GM23338 (cell line): ENCODE measurements at regions not wholly inside any gene's neighbourhood (a gene's known extent, or its start where the extent isn't known, plus 50 kb on each side); places are given as distances from the start of the nearest gene placed in this dataset.

Source experiments
- ATAC-seq: fragments of 200-7000 bp; cut with Tn5 transposase; 3 replicates; pipeline ENCODE4 v1.9.1; 2020
- DNase-seq: peaks from one replicate; pipeline ENCODE4 v3.0.0-alpha.2; 2015; ENCODE audit warnings: low spot score
- H2AFZ ChIP-seq: fragments of 200-600 bp; sonication (generic); 2 replicates; pipeline ENCODE4 v1.8.0; 2016; ENCODE audit warnings: antibody characterized with exemption, mild to moderate bottlenecking, moderate library complexity
- H3F3A ChIP-seq: fragments of 200-600 bp; sonication (generic); replicated peaks from 2 replicates; pipeline ENCODE4 v1.8.0; 2017; ENCODE audit warnings: antibody characterized with exemption, mixed run types, low read depth
- H3K27ac ChIP-seq: fragments of 200-600 bp; sonication (generic); 2 replicates; pipeline ENCODE4 v1.6.1; 2016; ENCODE audit warnings: low read depth
- H3K27me3 ChIP-seq: fragments of 200-600 bp; sonication (generic); 2 replicates; pipeline ENCODE4 v1.8.0; 2016; ENCODE audit warnings: mild to moderate bottlenecking, mixed run types, moderate library complexity; ENCODE audit not compliant: insufficient read depth
- H3K36me3 ChIP-seq: fragments of 200-600 bp; sonication (generic); 2 replicates; pipeline ENCODE4 v1.8.0; 2016; ENCODE audit warnings: mild to moderate bottlenecking; ENCODE audit not compliant: insufficient read depth
- H3K4me1 ChIP-seq: fragments of 200-600 bp; sonication (generic); 2 replicates; pipeline ENCODE4 v1.8.0; 2016; ENCODE audit warnings: mild to moderate bottlenecking, moderate library complexity; ENCODE audit not compliant: insufficient read depth
- H3K4me2 ChIP-seq: fragments of 200-600 bp; sonication (generic); 2 replicates; pipeline ENCODE4 v1.7.1; 2017; ENCODE audit warnings: mixed run types
- H3K4me3 ChIP-seq: fragments of 200-600 bp; sonication (generic); 2 replicates; pipeline ENCODE4 v1.6.1; 2016; ENCODE audit warnings: mixed run types
- H3K79me2 ChIP-seq: fragments of 200-600 bp; sonication (generic); replicated peaks from 2 replicates; pipeline ENCODE4 v1.8.0; 2017; ENCODE audit warnings: mild to moderate bottlenecking; ENCODE audit not compliant: insufficient read depth
- H3K9me2 ChIP-seq: fragments of 200-600 bp; sonication (generic); 2 replicates; pipeline ENCODE4 v1.8.0; 2017; ENCODE audit not compliant: insufficient read depth
- H4K20me1 ChIP-seq: fragments of 200-600 bp; sonication (generic); replicated peaks from 2 replicates; pipeline ENCODE4 v1.8.0; 2017; ENCODE audit warnings: mild to moderate bottlenecking; ENCODE audit not compliant: insufficient read depth
- H3K27ac Mint-ChIP-seq: 2 replicates; pipeline ENCODE4 v1.8.0; 2020; ENCODE audit warnings: inconsistent platforms, mild to moderate bottlenecking, moderate library complexity, mixed read lengths
- H3K27me3 Mint-ChIP-seq: 3 replicates; pipeline ENCODE4 v1.8.0; 2022; ENCODE audit warnings: low read depth, mild to moderate bottlenecking, moderate library complexity, mixed read lengths, inconsistent platforms; ENCODE audit not compliant: insufficient read depth, poor library complexity
- H3K36me3 Mint-ChIP-seq: 3 replicates; pipeline ENCODE4 v1.8.0; 2021; ENCODE audit warnings: low read depth, mild to moderate bottlenecking, inconsistent platforms, moderate library complexity, mixed read lengths
- H3K4me1 Mint-ChIP-seq: 3 replicates; pipeline ENCODE4 v1.8.0; 2020; ENCODE audit warnings: mild to moderate bottlenecking, inconsistent platforms, mixed read lengths
- H3K4me3 Mint-ChIP-seq: 3 replicates; pipeline ENCODE4 v1.8.0; 2021; ENCODE audit warnings: moderate library complexity, mild to moderate bottlenecking, inconsistent platforms, mixed read lengths
- H3K9me3 Mint-ChIP-seq: 3 replicates; pipeline ENCODE4 v1.8.0; 2020; ENCODE audit warnings: moderate library complexity, mild to moderate bottlenecking, inconsistent platforms, mixed read lengths
- JUNB ChIP-seq: IDR thresholded peaks from one replicate; pipeline ENCODE4 v1.6.1; 2016; ENCODE audit warnings: antibody characterized with exemption; ENCODE audit not compliant: unreplicated experiment
- NANOG ChIP-seq: IDR thresholded peaks from 2 replicates; pipeline ENCODE4 v1.6.1; 2016; ENCODE audit warnings: antibody characterized with exemption, borderline replicate concordance
- POLR2AphosphoS5 ChIP-seq: IDR thresholded peaks from 2 replicates; pipeline ENCODE4 v1.6.1; 2016; ENCODE audit warnings: antibody characterized with exemption, low read depth
- ZNF331 ChIP-seq: fragments of 250-450 bp; sonication (Bioruptor Pico); IDR thresholded peaks from 2 replicates; pipeline ENCODE4 v1.5.0; 2020; ENCODE audit warnings: low read depth, mild to moderate bottlenecking, moderate library complexity
- TF ChIP-seq, protein P1 (sequence below): fragments of 250-450 bp; sonication (Bioruptor Pico); IDR thresholded peaks from 2 replicates; pipeline ENCODE4 v1.5.0; 2020; ENCODE audit warnings: mild to moderate bottlenecking, moderate library complexity
- TF ChIP-seq, protein P2 (sequence below): IDR thresholded peaks from 2 replicates; pipeline ENCODE4 v1.6.1; 2016; ENCODE audit warnings: antibody characterized with exemption

DNA sequence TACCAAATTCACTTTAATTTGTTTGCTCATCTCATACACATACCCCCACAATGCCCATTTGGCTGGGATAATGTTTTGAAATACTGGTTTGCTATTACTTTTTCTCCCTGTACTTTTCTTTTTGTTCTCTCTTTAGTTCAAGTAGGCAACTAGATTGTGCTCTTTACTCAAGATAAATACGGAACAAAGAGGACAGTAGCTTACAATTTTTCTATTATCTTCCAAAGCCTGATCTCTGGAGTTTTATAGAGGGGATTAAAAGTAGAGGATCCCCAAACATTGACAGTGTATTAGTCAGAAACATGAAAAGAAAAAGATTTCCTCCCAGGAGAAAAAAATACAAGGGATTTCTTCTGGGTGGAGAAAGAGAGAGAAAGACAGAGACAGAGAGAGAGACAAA lies 102.1 kb upstream of the FSCB start:
- Histone ChIP-seq H2AFZ (no peak overlapping the region), H3K27ac (no peak overlapping the region), H3K27me3 (no peaks in the 10 kb centered on the region), H3K9me2 (no peaks in the 10 kb centered on the region; the same call in 1 of the 2 replicates), H3K36me3 (no peaks in the 10 kb centered on the region), H3F3A (no peaks in the 10 kb centered on the region), H4K20me1 (no peaks in the 10 kb centered on the region), H3K4me3 (no peak overlapping the region), H3K79me2 (no peaks in the 10 kb centered on the region), H3K4me2 (no peak overlapping the region), H3K4me1 (no peaks in the 10 kb centered on the region)
- H3K27ac Mint-ChIP-seq = peak overlapping the region; percentile 47; the same call in 1 of the 2 replicates
- H3K36me3 Mint-ChIP-seq = no peaks in the 10 kb centered on the region
- no peaks in the 10 kb centered on the region; the same call in 2 of the 3 replicates for H3K9me3 Mint-ChIP-seq
- H3K4me1 Mint-ChIP-seq = no peaks in the 10 kb centered on the region
- DNase-seq (no peak), ATAC-seq (no peak)
- H3K4me3 Mint-ChIP-seq = no peak overlapping the region
- H3K27me3 Mint-ChIP-seq = no peaks in the 10 kb centered on the region
- TF ChIP-seq, protein P1, sequence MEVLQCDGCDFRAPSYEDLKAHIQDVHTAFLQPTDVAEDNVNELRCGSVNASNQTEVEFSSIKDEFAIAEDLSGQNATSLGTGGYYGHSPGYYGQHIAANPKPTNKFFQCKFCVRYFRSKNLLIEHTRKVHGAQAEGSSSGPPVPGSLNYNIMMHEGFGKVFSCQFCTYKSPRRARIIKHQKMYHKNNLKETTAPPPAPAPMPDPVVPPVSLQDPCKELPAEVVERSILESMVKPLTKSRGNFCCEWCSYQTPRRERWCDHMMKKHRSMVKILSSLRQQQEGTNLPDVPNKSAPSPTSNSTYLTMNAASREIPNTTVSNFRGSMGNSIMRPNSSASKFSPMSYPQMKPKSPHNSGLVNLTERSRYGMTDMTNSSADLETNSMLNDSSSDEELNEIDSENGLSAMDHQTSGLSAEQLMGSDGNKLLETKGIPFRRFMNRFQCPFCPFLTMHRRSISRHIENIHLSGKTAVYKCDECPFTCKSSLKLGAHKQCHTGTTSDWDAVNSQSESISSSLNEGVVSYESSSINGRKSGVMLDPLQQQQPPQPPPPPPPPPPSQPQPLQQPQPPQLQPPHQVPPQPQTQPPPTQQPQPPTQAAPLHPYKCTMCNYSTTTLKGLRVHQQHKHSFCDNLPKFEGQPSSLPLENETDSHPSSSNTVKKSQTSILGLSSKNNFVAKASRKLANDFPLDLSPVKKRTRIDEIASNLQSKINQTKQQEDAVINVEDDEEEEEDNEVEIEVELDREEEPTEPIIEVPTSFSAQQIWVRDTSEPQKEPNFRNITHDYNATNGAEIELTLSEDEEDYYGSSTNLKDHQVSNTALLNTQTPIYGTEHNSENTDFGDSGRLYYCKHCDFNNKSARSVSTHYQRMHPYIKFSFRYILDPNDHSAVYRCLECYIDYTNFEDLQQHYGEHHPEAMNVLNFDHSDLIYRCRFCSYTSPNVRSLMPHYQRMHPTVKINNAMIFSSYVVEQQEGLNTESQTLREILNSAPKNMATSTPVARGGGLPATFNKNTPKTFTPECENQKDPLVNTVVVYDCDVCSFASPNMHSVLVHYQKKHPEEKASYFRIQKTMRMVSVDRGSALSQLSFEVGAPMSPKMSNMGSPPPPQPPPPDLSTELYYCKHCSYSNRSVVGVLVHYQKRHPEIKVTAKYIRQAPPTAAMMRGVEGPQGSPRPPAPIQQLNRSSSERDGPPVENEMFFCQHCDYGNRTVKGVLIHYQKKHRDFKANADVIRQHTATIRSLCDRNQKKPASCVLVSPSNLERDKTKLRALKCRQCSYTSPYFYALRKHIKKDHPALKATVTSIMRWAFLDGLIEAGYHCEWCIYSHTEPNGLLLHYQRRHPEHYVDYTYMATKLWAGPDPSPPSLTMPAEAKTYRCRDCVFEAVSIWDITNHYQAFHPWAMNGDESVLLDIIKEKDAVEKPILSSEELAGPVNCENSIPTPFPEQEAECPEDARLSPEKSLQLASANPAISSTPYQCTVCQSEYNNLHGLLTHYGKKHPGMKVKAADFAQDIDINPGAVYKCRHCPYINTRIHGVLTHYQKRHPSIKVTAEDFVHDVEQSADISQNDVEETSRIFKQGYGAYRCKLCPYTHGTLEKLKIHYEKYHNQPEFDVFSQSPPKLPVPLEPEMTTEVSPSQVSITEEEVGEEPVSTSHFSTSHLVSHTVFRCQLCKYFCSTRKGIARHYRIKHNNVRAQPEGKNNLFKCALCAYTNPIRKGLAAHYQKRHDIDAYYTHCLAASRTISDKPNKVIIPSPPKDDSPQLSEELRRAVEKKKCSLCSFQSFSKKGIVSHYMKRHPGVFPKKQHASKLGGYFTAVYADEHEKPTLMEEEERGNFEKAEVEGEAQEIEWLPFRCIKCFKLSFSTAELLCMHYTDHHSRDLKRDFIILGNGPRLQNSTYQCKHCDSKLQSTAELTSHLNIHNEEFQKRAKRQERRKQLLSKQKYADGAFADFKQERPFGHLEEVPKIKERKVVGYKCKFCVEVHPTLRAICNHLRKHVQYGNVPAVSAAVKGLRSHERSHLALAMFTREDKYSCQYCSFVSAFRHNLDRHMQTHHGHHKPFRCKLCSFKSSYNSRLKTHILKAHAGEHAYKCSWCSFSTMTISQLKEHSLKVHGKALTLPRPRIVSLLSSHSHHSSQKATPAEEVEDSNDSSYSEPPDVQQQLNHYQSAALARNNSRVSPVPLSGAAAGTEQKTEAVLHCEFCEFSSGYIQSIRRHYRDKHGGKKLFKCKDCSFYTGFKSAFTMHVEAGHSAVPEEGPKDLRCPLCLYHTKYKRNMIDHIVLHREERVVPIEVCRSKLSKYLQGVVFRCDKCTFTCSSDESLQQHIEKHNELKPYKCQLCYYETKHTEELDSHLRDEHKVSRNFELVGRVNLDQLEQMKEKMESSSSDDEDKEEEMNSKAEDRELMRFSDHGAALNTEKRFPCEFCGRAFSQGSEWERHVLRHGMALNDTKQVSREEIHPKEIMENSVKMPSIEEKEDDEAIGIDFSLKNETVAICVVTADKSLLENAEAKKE (CRISPR knock-in tag) = no peak
- TF ChIP-seq, protein P2, sequence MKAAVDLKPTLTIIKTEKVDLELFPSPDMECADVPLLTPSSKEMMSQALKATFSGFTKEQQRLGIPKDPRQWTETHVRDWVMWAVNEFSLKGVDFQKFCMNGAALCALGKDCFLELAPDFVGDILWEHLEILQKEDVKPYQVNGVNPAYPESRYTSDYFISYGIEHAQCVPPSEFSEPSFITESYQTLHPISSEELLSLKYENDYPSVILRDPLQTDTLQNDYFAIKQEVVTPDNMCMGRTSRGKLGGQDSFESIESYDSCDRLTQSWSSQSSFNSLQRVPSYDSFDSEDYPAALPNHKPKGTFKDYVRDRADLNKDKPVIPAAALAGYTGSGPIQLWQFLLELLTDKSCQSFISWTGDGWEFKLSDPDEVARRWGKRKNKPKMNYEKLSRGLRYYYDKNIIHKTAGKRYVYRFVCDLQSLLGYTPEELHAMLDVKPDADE = no peak
- no peak for TF ChIP-seq ZNF331 (CRISPR knock-in tag)
- no peak for TF ChIP-seq JUNB
- TF ChIP-seq NANOG = no peak
- no peak for TF ChIP-seq POLR2AphosphoS5
